ENCODE measurements at regions not wholly inside any gene's neighbourhood (a gene's known extent, or its start where the extent isn't known, plus 50 kb on each side); places are given as distances from the start of the nearest gene placed in this dataset.

DNA sequence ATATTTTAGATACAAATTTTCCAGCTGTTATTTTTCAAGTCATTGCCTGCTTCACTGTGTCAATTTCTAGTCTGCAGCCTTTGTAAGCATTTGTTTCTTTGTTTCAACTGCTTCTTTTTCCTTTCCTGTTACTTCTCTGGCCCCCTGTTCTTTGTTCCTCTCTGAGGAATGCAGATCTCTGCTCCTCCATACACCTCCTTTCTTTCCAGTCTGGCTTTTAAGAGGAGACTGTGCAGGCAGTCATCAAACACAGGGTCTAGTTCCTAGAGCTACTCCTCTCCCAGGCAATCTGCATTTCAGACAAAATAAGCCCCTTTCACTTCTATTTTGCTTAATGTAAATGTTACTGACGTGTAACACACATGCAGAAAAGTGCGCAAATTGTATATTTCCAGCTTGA, 502.9 kb downstream of the PDCD6IP start:
- no peak overlapping the region for H3K9ac ChIP-seq (ENCODE audit: low read length)
- no peak overlapping the region for H3K27ac ChIP-seq (ENCODE audit: low read length)
- no peaks in the 10 kb centered on the region for H3K9me2 ChIP-seq (ENCODE audit: insufficient read depth, low read length)
- no peaks in the 10 kb centered on the region for H3K9me3 ChIP-seq (ENCODE audit: low read length)
- H4K20me1 ChIP-seq (ENCODE audit: insufficient read depth), result no peaks in the 10 kb centered on the region
- H2AFZ ChIP-seq (ENCODE audit: low read depth, low read length), result no peak overlapping the region
- no peaks in the 10 kb centered on the region for H3F3A ChIP-seq (ENCODE audit: insufficient read depth, low read length, poor library complexity, severe bottlenecking)
- H3K27me3 ChIP-seq (ENCODE audit: insufficient read depth, low read depth, low read length), result no peaks in the 10 kb centered on the region
- no peaks in the 10 kb centered on the region for H3K36me3 ChIP-seq (ENCODE audit: insufficient read depth, low read length)
- H3K79me2 ChIP-seq (replicated peaks; ENCODE audit: insufficient read depth, low read length), result no peaks in the 10 kb centered on the region
- TF ChIP-seq MXI1 (conservative IDR thresholded peaks at IDR 0.05; ENCODE audit: poor library complexity, severe bottlenecking) (no peak), POLR2AphosphoS5 (IDR thresholded peaks at IDR 0.05) (no peak), SMC3 (conservative IDR thresholded peaks at IDR 0.05; ENCODE audit: poor library complexity) (no peak), EP300 (conservative IDR thresholded peaks at IDR 0.05; ENCODE audit: poor library complexity, severe bottlenecking) (no peak), EZH2 (IDR thresholded peaks at IDR 0.05; ENCODE audit: borderline replicate concordance, insufficient read depth, low read length, poor library complexity, severe bottlenecking) (no peak), TAF1 (IDR thresholded peaks at IDR 0.05; ENCODE audit: low read depth) (no peak), RAD21 (conservative IDR thresholded peaks at IDR 0.05) (no peak)
- TF ChIP-seq, protein P1, sequence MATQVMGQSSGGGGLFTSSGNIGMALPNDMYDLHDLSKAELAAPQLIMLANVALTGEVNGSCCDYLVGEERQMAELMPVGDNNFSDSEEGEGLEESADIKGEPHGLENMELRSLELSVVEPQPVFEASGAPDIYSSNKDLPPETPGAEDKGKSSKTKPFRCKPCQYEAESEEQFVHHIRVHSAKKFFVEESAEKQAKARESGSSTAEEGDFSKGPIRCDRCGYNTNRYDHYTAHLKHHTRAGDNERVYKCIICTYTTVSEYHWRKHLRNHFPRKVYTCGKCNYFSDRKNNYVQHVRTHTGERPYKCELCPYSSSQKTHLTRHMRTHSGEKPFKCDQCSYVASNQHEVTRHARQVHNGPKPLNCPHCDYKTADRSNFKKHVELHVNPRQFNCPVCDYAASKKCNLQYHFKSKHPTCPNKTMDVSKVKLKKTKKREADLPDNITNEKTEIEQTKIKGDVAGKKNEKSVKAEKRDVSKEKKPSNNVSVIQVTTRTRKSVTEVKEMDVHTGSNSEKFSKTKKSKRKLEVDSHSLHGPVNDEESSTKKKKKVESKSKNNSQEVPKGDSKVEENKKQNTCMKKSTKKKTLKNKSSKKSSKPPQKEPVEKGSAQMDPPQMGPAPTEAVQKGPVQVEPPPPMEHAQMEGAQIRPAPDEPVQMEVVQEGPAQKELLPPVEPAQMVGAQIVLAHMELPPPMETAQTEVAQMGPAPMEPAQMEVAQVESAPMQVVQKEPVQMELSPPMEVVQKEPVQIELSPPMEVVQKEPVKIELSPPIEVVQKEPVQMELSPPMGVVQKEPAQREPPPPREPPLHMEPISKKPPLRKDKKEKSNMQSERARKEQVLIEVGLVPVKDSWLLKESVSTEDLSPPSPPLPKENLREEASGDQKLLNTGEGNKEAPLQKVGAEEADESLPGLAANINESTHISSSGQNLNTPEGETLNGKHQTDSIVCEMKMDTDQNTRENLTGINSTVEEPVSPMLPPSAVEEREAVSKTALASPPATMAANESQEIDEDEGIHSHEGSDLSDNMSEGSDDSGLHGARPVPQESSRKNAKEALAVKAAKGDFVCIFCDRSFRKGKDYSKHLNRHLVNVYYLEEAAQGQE (IDR thresholded peaks at IDR 0.05; ENCODE audit: borderline replicate concordance), result no peak
- TF ChIP-seq, protein P2, sequence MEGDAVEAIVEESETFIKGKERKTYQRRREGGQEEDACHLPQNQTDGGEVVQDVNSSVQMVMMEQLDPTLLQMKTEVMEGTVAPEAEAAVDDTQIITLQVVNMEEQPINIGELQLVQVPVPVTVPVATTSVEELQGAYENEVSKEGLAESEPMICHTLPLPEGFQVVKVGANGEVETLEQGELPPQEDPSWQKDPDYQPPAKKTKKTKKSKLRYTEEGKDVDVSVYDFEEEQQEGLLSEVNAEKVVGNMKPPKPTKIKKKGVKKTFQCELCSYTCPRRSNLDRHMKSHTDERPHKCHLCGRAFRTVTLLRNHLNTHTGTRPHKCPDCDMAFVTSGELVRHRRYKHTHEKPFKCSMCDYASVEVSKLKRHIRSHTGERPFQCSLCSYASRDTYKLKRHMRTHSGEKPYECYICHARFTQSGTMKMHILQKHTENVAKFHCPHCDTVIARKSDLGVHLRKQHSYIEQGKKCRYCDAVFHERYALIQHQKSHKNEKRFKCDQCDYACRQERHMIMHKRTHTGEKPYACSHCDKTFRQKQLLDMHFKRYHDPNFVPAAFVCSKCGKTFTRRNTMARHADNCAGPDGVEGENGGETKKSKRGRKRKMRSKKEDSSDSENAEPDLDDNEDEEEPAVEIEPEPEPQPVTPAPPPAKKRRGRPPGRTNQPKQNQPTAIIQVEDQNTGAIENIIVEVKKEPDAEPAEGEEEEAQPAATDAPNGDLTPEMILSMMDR (IDR thresholded peaks at IDR 0.05; ENCODE audit: poor library complexity, severe bottlenecking), result no peak
- no peak overlapping the region for H3K4me2 ChIP-seq (ENCODE audit: low read length)
- no peak overlapping the region for H3K4me3 ChIP-seq (ENCODE audit: low read length)

DNA sequence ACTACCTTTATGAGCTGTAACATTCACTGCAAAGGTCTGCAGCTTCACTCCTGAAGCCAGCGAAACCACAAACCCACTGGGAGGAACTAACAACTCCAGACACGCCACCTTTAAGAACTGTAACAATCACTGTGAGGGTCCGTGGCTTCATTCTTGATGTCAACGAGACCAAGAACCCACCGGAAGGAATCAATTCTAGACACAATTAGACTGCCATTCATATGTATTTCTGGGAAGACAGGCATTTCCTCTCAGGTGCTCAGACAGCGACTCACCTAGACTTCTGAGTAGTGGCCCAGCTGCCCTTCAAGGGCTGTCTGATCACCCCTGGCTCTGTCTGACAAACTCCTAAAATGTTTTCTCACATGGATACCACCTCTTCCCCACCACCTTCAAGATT, 506.8 kb downstream of the PDCD6IP start:
- Histone ChIP-seq H3K9ac (ENCODE audit: low read length) (no peak overlapping the region), H3K9me2 (ENCODE audit: insufficient read depth, low read length) (no peaks in the 10 kb centered on the region), H4K20me1 (ENCODE audit: insufficient read depth) (no peaks in the 10 kb centered on the region), H3K27me3 (ENCODE audit: insufficient read depth, low read depth, low read length) (no peaks in the 10 kb centered on the region), H3K36me3 (ENCODE audit: insufficient read depth, low read length) (no peaks in the 10 kb centered on the region), H2AFZ (ENCODE audit: low read depth, low read length) (no peak overlapping the region), H3K9me3 (ENCODE audit: low read length) (no peaks in the 10 kb centered on the region), H3K27ac (ENCODE audit: low read length) (no peak overlapping the region), H3K4me2 (ENCODE audit: low read length) (no peak overlapping the region), H3F3A (ENCODE audit: insufficient read depth, low read length, poor library complexity, severe bottlenecking) (no peaks in the 10 kb centered on the region), H3K4me3 (ENCODE audit: low read length) (no peak overlapping the region), H3K79me2 (replicated peaks; ENCODE audit: insufficient read depth, low read length) (no peaks in the 10 kb centered on the region)
- no peak for TF ChIP-seq TAF1 (IDR thresholded peaks at IDR 0.05; ENCODE audit: low read depth)

DNA sequence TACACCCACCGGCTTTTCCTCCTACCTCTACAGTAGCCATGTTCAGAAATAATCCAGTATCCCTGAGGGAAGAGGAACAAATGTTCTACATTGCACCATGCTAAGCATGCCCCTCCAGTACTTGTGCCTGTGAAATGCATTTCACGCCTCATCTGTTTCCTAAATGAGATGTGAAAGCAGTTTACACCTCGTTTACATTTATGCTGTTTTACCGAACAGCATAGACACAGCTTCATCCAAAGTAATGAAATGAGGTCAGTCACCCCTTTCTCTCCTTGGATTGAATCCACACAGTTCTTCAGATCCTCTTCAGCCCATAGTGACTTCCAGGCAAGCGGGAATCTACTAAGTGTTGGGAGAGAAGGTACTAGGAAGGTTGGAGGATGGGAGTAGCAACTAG, 514.3 kb downstream of the PDCD6IP start:
- no peaks in the 10 kb centered on the region for H3F3A ChIP-seq (ENCODE audit: insufficient read depth, low read length, poor library complexity, severe bottlenecking)
- TF ChIP-seq RAD21 (conservative IDR thresholded peaks at IDR 0.05), result no peak
- H3K9me2 ChIP-seq (ENCODE audit: insufficient read depth, low read length), result no peaks in the 10 kb centered on the region

More for the DNA sequence above, 514.3 kb downstream of the PDCD6IP start:
- no peaks in the 10 kb centered on the region for H3K9me3 ChIP-seq (ENCODE audit: low read length)
- no peaks in the 10 kb centered on the region for H4K20me1 ChIP-seq (ENCODE audit: insufficient read depth)
- H3K4me2 ChIP-seq (ENCODE audit: low read length), result no peak overlapping the region
- H3K27ac ChIP-seq (ENCODE audit: low read length), result no peak overlapping the region
- no peak overlapping the region for H3K4me3 ChIP-seq (ENCODE audit: low read length)
- H3K27me3 ChIP-seq (ENCODE audit: insufficient read depth, low read depth, low read length), result no peaks in the 10 kb centered on the region
- H3K36me3 ChIP-seq (ENCODE audit: insufficient read depth, low read length), result no peaks in the 10 kb centered on the region
- no peaks in the 10 kb centered on the region for H3K79me2 ChIP-seq (replicated peaks; ENCODE audit: insufficient read depth, low read length)
- no peak overlapping the region for H3K9ac ChIP-seq (ENCODE audit: low read length)
- H2AFZ ChIP-seq (ENCODE audit: low read depth, low read length), result no peak overlapping the region

All from neural cell (in vitro differentiated cells).